Ishikawa (cell line): ENCODE measurements at regions not wholly inside any gene's neighbourhood (a gene's known extent, or its start where the extent isn't known, plus 50 kb on each side); places are given as distances from the start of the nearest gene placed in this dataset.

Experiments
- CREB1 ChIP-seq: IDR thresholded peaks from 2 replicates; pipeline ENCODE4 v1.6.1; 2012; ENCODE audit warnings: low read depth
- NFIC ChIP-seq: IDR thresholded peaks from 2 replicates; pipeline ENCODE4 v1.6.1; 2012
- RAD21 ChIP-seq: IDR thresholded peaks from 2 replicates; pipeline ENCODE4 v1.6.1; 2012; ENCODE audit warnings: low read depth
- TAF1 ChIP-seq: IDR thresholded peaks from 2 replicates; pipeline ENCODE4 v1.6.1; 2012; ENCODE audit warnings: low read depth, mild to moderate bottlenecking
- TF ChIP-seq, protein P1 (sequence below): IDR thresholded peaks from 2 replicates; pipeline ENCODE4 v1.6.1; 2012; ENCODE audit warnings: low read depth, mild to moderate bottlenecking
- TF ChIP-seq, protein P2 (sequence below): IDR thresholded peaks from 2 replicates; pipeline ENCODE4 v1.6.1; 2012

DNA sequence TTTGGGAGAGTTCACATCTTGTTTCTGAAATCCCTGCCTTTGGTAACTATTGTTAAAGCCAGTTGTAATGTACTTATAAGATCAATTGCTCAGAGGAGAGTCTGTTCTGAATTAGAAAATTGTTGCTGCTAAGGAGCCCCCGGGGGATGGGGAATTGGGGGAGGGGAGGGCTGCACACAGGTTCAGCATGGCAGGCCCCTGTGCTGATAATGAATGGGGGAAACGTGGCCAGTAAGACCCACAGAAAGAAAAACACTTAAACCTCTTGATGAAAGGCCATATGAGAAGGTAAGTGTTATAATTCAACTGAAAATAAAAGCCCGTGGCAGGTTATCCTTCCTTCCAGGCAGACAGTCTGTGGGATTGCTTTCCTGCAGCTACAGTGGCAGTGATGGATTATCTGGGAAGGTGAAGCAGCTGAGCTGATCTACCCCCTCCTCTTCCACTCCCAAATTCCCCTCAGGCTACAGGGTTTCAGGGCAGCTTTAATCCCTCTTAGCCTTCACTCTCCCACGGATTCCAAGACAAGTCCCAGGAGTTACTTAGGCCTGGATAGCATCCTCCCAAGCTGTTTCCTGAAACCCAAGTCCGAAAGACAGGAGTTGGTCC is 398.8 kb downstream of the TBX15 start:
- TF ChIP-seq, protein P1, sequence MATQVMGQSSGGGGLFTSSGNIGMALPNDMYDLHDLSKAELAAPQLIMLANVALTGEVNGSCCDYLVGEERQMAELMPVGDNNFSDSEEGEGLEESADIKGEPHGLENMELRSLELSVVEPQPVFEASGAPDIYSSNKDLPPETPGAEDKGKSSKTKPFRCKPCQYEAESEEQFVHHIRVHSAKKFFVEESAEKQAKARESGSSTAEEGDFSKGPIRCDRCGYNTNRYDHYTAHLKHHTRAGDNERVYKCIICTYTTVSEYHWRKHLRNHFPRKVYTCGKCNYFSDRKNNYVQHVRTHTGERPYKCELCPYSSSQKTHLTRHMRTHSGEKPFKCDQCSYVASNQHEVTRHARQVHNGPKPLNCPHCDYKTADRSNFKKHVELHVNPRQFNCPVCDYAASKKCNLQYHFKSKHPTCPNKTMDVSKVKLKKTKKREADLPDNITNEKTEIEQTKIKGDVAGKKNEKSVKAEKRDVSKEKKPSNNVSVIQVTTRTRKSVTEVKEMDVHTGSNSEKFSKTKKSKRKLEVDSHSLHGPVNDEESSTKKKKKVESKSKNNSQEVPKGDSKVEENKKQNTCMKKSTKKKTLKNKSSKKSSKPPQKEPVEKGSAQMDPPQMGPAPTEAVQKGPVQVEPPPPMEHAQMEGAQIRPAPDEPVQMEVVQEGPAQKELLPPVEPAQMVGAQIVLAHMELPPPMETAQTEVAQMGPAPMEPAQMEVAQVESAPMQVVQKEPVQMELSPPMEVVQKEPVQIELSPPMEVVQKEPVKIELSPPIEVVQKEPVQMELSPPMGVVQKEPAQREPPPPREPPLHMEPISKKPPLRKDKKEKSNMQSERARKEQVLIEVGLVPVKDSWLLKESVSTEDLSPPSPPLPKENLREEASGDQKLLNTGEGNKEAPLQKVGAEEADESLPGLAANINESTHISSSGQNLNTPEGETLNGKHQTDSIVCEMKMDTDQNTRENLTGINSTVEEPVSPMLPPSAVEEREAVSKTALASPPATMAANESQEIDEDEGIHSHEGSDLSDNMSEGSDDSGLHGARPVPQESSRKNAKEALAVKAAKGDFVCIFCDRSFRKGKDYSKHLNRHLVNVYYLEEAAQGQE = no peak
- TF ChIP-seq, protein P2, sequence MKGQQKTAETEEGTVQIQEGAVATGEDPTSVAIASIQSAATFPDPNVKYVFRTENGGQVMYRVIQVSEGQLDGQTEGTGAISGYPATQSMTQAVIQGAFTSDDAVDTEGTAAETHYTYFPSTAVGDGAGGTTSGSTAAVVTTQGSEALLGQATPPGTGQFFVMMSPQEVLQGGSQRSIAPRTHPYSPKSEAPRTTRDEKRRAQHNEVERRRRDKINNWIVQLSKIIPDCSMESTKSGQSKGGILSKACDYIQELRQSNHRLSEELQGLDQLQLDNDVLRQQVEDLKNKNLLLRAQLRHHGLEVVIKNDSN = no peak
- TF ChIP-seq NFIC (no peak), CREB1 (no peak), TAF1 (no peak), RAD21 (no peak)
